ENCODE measurements at regions not wholly inside any gene's neighbourhood (a gene's known extent, or its start where the extent isn't known, plus 50 kb on each side); places are given as distances from the start of the nearest gene placed in this dataset.

DNA sequence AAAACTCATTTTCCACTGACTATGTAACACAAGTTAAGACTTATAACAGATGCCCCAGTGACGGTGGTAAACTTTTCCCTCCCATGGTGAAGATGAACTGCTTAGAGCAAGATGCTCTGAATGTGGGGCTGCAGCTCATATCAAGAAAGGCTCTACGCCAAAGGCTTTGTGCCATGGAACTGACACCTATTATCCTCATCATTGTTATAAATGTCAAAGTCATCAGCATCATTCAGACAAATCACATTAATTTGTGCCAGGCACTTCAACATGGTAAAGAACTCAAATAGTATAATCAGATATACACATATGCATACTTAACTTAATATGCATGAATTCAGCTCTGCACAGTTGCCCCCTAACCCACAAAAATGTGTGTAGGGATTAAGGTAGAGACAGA is 305.9 kb upstream of the ATP10B start:
- no peak overlapping the region for H3K4me3 ChIP-seq (ENCODE audit: insufficient read depth, low read depth, low read length)
- no peak for DNase-seq
- H3K36me3 ChIP-seq (replicated peaks; ENCODE audit: control insufficient read depth, insufficient read depth, low read length): no peaks in the 10 kb centered on the region

DNA sequence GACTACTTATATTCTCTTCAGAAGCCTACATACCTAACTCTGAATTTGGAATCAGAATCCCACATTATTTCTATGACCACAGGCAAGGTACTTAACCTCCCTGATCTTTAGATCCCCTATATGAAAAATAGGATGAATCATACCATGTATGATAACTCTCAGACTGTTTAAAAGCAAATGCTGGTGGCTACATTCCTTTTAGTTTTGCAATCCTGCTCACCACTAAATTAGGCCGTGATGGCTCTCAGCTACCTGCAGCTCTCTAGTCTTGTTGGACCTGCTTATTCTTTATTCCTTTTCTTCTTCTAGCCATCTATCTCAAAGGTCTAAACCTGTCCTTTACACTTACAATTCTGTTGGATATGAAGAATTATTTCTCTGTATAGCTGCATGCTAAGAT is 303.4 kb upstream of the ATP10B start:
- Histone ChIP-seq H3K27me3 (ENCODE audit: control insufficient read depth, insufficient read depth, low read length) (no peaks in the 10 kb centered on the region), H3K36me3 (replicated peaks; ENCODE audit: control insufficient read depth, insufficient read depth, low read length) (no peaks in the 10 kb centered on the region), H3K4me3 (ENCODE audit: insufficient read depth, low read depth, low read length) (no peak overlapping the region)
- no peak for DNase-seq

More for the DNA sequence above, 305.9 kb upstream of the ATP10B start:
- H3K27me3 ChIP-seq (ENCODE audit: control insufficient read depth, insufficient read depth, low read length): no peaks in the 10 kb centered on the region

DNA sequence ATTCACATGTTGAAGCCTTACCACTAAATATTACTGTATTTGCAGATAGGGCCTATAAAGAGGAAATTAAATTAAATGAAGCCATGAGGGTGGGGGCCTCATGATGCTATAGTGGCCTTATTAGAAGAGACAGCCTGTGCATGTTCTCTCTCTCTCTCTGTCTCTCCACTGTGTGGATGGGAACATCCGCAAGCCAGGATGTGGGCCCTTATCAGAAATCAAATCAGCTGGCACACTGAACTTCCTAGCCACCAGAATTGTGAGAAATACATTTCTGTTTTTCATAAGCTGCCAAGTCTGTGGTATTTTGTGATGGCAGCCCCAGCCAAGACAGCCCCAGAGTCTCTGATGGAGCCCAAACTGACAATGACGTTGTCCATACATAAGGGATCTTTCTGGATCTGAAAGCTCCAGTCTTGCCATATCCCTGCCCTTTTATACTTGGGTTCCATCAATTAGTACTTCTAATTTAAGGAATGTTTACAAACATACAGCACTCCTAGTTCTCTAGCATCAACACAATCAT is 300.5 kb upstream of the ATP10B start:
- Histone ChIP-seq H3K27me3 (ENCODE audit: control insufficient read depth, insufficient read depth, low read length) (no peaks in the 10 kb centered on the region), H3K36me3 (replicated peaks; ENCODE audit: control insufficient read depth, insufficient read depth, low read length) (no peaks in the 10 kb centered on the region), H3K4me3 (ENCODE audit: insufficient read depth, low read depth, low read length) (no peak overlapping the region)
- DNase-seq: no peak

DNA sequence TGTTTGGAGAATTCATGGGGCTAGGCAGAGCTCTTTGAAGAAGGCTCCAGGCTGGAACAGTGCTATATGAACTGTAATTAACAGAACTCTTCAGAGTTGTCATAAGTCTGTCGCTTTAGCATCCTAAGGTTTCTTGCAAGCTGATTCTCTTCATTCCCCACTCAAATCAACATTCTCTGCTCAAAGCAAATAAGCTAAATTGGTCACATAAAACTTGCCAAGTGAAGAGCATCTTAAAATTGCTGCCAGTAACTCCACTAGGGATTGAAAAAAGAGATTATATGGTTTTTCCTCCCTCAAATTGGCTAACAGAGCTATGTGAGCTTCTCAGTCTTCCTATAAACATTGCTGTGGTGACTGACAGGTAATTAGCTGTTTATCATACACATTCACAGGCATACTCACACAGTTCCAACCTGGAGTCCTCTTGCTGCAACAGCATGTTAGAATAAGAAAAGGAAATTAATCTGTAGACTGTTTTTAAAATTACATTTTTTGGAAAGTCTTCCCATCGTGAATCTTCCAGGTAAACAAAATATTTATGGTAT is 298.5 kb upstream of the ATP10B start:
- Histone ChIP-seq H3K4me3 (ENCODE audit: insufficient read depth, low read depth, low read length) (no peak overlapping the region), H3K36me3 (replicated peaks; ENCODE audit: control insufficient read depth, insufficient read depth, low read length) (no peaks in the 10 kb centered on the region), H3K27me3 (ENCODE audit: control insufficient read depth, insufficient read depth, low read length) (no peaks in the 10 kb centered on the region; the same call in 1 of the 2 replicates)
- no peak for DNase-seq

DNA sequence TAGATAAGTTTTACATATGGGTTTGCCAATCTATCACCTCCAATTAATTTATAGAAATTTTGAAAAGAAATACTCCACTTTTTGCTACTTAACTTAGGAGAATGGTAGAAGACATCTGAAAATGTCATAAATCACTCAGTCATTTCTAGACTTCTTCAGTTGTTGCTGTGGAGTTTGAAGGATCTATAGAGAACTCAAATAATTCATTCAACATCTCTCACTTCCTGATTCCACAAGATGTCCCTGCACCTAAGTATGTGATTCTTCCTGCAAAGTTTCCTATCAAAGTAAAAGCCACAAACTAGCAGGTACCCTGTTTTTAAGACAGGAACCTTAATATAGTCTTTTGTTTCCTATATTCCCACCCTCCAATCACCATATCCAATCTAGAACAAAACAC is 297.1 kb upstream of the ATP10B start:
- Histone ChIP-seq H3K36me3 (replicated peaks; ENCODE audit: control insufficient read depth, insufficient read depth, low read length) (no peaks in the 10 kb centered on the region), H3K4me3 (ENCODE audit: insufficient read depth, low read depth, low read length) (no peak overlapping the region), H3K27me3 (ENCODE audit: control insufficient read depth, insufficient read depth, low read length) (no peaks in the 10 kb centered on the region; the same call in 1 of the 2 replicates)
- DNase-seq: no peak

DNA sequence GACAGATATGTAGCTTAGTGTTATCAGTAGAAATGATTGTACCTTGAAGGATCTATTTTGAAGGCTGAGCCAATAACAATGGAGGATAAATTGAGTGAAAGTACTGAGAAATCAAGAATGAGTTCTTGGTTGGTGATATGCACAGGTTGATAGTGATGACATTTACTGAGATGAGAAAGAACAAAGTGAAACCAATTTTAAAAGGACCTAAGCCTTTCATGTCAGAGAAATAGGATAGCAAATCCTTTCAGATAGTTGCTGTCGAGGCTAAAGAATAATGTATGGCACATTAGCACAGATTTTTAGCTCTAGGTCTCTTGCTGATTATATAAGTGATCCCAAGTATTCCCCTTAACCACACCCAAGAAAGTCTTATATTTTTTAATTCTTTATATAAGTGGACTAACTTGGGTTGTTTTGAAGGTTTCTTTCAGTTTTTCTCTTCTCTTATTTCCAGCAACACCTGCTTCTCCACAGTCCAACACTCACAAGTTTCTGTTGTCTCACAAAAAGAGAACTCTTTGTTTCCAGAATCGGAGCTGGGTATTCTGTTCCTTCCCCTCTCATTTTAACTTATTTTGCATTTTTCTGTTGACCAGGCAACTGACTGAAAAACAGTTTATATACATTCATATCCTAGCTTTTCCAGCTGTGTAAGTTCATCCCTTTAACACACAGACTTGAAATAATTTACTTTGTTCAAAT is 286.9 kb upstream of the ATP10B start:
- no peaks in the 10 kb centered on the region for H3K36me3 ChIP-seq (replicated peaks; ENCODE audit: control insufficient read depth, insufficient read depth, low read length)
- DNase-seq: no peak
- no peaks in the 10 kb centered on the region for H3K27me3 ChIP-seq (ENCODE audit: control insufficient read depth, insufficient read depth, low read length)
- no peak overlapping the region for H3K4me3 ChIP-seq (ENCODE audit: insufficient read depth, low read depth, low read length)

DNA sequence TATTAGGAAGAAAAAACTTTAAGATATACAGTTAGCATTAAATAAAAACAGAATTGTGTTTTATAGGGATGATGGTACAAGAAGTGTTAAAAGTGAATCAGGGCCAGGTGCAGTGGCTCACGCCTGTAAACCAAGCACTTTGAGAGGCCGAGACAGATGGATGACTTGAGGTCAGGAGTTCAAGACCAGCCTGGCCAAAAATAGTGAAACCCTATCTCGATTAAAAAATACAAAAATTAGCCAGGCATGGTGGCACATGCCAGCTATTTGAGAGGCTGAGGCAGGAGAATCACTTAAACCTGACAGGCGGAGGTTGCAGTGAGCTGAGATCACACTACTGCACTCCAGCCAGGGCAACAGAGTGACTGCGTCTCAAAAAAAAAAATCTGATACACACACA is 282.9 kb upstream of the ATP10B start:
- Histone ChIP-seq H3K36me3 (replicated peaks; ENCODE audit: control insufficient read depth, insufficient read depth, low read length) (no peaks in the 10 kb centered on the region), H3K4me3 (ENCODE audit: insufficient read depth, low read depth, low read length) (no peak overlapping the region), H3K27me3 (ENCODE audit: control insufficient read depth, insufficient read depth, low read length) (no peaks in the 10 kb centered on the region)
- DNase-seq: no peak

DNA sequence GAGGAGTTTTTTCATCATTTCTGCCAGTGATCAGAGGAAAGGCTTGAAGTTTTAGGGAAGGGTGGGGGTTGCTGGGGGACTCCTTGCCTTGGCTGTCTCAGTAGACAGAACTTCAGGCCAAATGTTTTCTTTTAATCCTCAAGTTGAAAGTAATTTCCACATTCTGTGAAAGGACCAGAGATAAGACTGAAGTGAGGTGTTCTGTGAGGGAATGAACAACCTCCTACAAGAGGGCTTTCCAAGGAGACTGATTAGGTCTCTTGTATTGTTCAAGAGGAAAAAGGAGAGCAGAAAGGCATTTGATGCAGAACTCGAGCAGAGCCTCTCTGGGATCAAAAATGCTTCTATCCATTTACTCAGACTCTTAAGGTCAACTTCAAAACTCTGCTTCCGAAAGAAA is 282.1 kb upstream of the ATP10B start:
- Histone ChIP-seq H3K4me3 (ENCODE audit: insufficient read depth, low read depth, low read length) (no peak overlapping the region), H3K36me3 (replicated peaks; ENCODE audit: control insufficient read depth, insufficient read depth, low read length) (no peaks in the 10 kb centered on the region), H3K27me3 (ENCODE audit: control insufficient read depth, insufficient read depth, low read length) (no peaks in the 10 kb centered on the region)
- no peak for DNase-seq

DNA sequence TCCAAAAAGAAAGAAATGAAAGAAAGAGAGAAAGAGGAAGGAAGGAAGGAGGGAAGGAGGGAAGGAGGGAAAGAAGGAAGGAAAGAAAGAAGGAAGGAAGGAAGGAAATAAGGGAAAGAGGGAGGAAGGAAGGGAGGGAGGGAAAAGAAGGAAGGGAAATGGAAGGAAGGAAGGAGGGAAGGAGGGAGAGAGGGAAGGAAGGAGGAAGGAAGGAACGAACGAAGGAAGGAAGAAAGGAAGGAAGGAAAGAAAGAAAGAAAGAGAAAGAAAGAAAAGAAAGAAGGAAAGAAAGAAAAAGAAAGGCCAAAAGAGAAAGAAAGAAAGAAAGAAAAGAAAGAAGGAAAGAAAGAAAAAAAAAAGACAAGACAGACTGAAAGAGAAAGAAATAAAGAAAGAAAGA is 263.9 kb upstream of the ATP10B start:
- Histone ChIP-seq H3K36me3 (replicated peaks; ENCODE audit: control insufficient read depth, insufficient read depth, low read length) (no peaks in the 10 kb centered on the region), H3K4me3 (ENCODE audit: insufficient read depth, low read depth, low read length) (no peak overlapping the region), H3K27me3 (ENCODE audit: control insufficient read depth, insufficient read depth, low read length) (no peaks in the 10 kb centered on the region)
- DNase-seq: no peak

DNA sequence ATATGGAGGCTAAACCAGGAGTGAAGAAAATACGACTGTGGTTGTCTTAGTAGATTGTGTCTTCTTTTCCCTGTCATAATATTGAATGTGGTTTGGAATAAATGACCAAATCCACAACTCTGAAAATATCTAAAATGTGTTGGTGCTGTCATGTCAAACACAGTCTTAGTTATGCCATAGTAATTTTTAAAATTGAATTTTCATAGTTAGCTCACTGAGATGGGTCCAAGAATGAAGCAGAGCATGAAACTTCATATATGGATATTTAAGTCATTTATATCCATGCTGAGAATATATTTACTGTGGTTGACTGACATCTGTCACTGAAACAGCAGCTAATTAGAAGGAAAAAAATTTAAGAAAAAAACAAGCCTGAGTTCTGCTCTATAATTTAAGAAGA is 260.4 kb upstream of the ATP10B start:
- no peak overlapping the region for H3K4me3 ChIP-seq (ENCODE audit: insufficient read depth, low read depth, low read length)
- DNase-seq: no peak
- no peaks in the 10 kb centered on the region for H3K27me3 ChIP-seq (ENCODE audit: control insufficient read depth, insufficient read depth, low read length)
- H3K36me3 ChIP-seq (replicated peaks; ENCODE audit: control insufficient read depth, insufficient read depth, low read length): no peaks in the 10 kb centered on the region

DNA sequence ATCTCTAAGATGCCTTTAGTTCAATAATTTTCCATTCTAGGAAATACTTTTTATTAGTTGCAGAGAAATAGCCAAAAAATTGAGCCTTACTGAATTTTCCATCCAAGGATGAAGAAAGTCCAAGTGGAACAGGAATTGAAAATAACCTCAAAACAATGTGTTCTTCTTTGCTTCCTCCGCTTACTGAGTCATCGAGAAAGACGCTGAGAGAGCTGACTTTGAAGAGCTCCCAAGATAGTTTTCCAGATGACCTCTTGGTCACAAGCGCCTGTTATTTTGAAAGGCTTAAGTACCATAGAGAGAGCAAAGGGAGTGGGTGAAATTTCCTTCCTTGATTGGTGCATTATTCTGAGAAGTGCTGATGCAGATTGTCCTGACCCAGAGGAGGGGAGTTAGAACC is 253.5 kb upstream of the ATP10B start:
- no peaks in the 10 kb centered on the region for H3K27me3 ChIP-seq (ENCODE audit: control insufficient read depth, insufficient read depth, low read length)
- DNase-seq: no peak
- H3K4me3 ChIP-seq (ENCODE audit: insufficient read depth, low read depth, low read length): no peak overlapping the region
- no peaks in the 10 kb centered on the region for H3K36me3 ChIP-seq (replicated peaks; ENCODE audit: control insufficient read depth, insufficient read depth, low read length)

DNA sequence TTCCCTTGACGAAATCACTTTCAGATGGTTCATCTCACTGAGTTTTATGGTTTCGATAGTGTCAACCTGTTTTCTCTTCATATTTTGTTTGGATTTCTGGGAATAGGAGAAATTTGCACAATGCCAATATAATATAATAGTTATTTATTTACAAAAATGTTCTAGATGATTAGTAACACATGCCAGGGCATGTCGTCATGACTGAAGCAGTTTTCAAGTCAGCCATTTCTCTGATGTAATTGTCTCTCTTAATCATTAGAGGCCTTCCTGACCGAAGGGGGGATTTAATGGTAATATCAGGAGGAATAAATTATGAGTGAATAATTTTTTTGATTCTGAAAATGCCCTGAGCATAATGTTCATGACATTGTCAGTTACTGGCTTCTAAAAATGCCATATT is 246.5 kb upstream of the ATP10B start:
- H3K36me3 ChIP-seq (replicated peaks; ENCODE audit: control insufficient read depth, insufficient read depth, low read length): no peaks in the 10 kb centered on the region
- H3K27me3 ChIP-seq (ENCODE audit: control insufficient read depth, insufficient read depth, low read length): no peaks in the 10 kb centered on the region
- no peak for DNase-seq
- no peak overlapping the region for H3K4me3 ChIP-seq (ENCODE audit: insufficient read depth, low read depth, low read length)

DNA sequence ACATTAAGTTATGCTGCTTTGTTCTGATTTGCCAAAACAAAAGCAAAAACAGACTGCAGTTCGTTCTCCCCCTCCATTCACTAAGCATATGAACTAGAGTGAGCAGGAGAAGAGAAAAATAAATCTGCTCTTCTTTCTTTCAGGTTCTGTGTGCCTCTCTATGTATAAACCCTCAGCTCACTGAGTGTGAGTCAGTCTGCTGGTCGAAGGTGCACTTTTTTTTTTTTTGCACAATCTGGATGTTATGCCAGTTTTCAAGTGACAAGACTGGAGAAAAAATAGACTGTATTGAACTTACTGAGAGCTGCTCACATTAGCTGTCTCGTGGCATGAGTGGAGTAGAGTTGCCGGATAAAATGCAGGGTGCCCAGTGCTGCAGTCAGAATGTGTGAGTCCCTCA is 244.6 kb upstream of the ATP10B start:
- DNase-seq: no peak
- Histone ChIP-seq H3K36me3 (replicated peaks; ENCODE audit: control insufficient read depth, insufficient read depth, low read length) (no peaks in the 10 kb centered on the region), H3K4me3 (ENCODE audit: insufficient read depth, low read depth, low read length) (no peak overlapping the region), H3K27me3 (ENCODE audit: control insufficient read depth, insufficient read depth, low read length) (no peaks in the 10 kb centered on the region)

DNA sequence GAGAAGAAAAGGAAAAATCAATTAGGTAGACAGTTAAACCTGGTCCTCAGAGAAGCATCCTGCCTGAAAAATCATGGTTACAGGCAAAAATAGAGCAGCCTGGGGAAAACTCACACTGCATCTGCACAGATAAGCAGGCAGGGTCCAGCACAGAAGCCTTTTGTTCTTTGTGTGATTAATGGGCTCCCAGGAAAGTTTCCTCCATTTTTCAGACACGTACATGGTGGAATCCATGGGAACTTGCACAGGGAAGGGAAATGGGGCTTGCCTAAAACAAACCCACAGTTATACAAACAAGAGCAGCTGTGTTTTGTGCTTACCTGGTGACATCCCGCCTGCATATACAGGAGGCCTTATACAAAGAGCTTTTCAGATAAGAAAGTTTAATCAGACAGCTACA is 243.9 kb upstream of the ATP10B start:
- Histone ChIP-seq H3K4me3 (ENCODE audit: insufficient read depth, low read depth, low read length) (no peak overlapping the region), H3K27me3 (ENCODE audit: control insufficient read depth, insufficient read depth, low read length) (no peaks in the 10 kb centered on the region), H3K36me3 (replicated peaks; ENCODE audit: control insufficient read depth, insufficient read depth, low read length) (no peaks in the 10 kb centered on the region)
- no peak for DNase-seq

DNA sequence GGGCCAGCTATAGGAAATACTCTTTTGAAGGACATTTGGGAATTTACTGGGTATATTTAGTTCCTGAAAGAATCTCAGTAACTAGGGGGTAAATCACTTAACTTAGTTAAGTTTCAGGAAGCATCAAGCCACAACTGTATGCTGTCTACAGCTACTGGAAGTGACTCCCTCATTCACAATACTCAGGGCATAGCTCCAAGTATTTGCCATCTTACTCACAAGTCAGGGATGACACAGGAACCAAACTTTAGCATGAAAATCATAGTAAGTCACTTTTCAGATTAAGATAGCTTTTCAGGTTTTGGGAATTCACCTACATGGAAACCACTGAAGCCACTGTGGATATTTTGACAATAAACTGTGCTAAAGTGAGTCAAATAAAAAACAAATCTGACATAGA is 242.4 kb upstream of the ATP10B start:
- DNase-seq: no peak
- Histone ChIP-seq H3K27me3 (ENCODE audit: control insufficient read depth, insufficient read depth, low read length) (no peaks in the 10 kb centered on the region), H3K36me3 (replicated peaks; ENCODE audit: control insufficient read depth, insufficient read depth, low read length) (no peaks in the 10 kb centered on the region), H3K4me3 (ENCODE audit: insufficient read depth, low read depth, low read length) (no peak overlapping the region)
